ENCODE measurements at regions not wholly inside any gene's neighbourhood (a gene's known extent, or its start where the extent isn't known, plus 50 kb on each side); places are given as distances from the start of the nearest gene placed in this dataset.

DNA sequence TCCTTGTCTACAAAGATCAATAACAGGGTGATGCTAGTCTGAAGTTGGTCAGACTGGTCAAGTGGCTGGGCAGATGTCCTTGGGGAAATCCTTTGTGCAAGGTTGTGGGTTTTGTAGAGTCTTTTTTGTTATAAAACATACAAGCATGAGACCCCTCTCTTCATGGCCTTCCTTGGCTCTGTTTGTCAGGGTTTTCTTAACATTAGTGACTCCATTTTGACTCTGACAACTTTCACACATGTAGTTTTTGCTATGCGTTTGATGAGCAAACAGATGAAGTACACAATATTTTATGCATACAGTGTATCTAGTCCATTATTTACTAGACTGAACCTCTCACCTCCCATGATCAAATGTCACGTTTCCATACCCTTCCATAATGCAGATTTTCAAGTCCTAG is 151.2 kb upstream of the KLF7 start (continued):
- no peak for TF ChIP-seq PURB (CRISPR knock-in tag; IDR thresholded peaks at IDR 0.05; ENCODE audit: low read depth)
- TF ChIP-seq, protein P1, sequence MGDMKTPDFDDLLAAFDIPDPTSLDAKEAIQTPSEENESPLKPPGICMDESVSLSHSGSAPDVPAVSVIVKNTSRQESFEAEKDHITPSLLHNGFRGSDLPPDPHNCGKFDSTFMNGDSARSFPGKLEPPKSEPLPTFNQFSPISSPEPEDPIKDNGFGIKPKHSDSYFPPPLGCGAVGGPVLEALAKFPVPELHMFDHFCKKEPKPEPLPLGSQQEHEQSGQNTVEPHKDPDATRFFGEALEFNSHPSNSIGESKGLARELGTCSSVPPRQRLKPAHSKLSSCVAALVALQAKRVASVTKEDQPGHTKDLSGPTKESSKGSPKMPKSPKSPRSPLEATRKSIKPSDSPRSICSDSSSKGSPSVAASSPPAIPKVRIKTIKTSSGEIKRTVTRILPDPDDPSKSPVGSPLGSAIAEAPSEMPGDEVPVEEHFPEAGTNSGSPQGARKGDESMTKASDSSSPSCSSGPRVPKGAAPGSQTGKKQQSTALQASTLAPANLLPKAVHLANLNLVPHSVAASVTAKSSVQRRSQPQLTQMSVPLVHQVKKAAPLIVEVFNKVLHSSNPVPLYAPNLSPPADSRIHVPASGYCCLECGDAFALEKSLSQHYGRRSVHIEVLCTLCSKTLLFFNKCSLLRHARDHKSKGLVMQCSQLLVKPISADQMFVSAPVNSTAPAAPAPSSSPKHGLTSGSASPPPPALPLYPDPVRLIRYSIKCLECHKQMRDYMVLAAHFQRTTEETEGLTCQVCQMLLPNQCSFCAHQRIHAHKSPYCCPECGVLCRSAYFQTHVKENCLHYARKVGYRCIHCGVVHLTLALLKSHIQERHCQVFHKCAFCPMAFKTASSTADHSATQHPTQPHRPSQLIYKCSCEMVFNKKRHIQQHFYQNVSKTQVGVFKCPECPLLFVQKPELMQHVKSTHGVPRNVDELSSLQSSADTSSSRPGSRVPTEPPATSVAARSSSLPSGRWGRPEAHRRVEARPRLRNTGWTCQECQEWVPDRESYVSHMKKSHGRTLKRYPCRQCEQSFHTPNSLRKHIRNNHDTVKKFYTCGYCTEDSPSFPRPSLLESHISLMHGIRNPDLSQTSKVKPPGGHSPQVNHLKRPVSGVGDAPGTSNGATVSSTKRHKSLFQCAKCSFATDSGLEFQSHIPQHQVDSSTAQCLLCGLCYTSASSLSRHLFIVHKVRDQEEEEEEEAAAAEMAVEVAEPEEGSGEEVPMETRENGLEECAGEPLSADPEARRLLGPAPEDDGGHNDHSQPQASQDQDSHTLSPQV (IDR thresholded peaks at IDR 0.05) = 0 out of 2 replicates have a peak, but pooled peaks have one; percentile 27
- TF ChIP-seq ARID2 (IDR thresholded peaks at IDR 0.05) = no peak
- no peak for TF ChIP-seq SMAD1 (IDR thresholded peaks at IDR 0.05; ENCODE audit: low read depth, low read length, partially characterized antibody)
- TF ChIP-seq ZNF431 (CRISPR knock-in tag; IDR thresholded peaks at IDR 0.05) = no peak
- no peak for TF ChIP-seq MEF2A (IDR thresholded peaks at IDR 0.05; ENCODE audit: control insufficient read depth, low read depth, low read length)
- TF ChIP-seq CCAR2 (IDR thresholded peaks at IDR 0.05; ENCODE audit: low read depth, low read length) = no peak
- TF ChIP-seq PTTG1 (tag; IDR thresholded peaks at IDR 0.05; ENCODE audit: low read depth) = 0 out of 2 replicates have a peak, but pooled peaks have one; percentile 36
- no peak for TF ChIP-seq SOX6 (IDR thresholded peaks at IDR 0.05)
- no peak for TF ChIP-seq PCBP1 (IDR thresholded peaks at IDR 0.05; ENCODE audit: low read depth, low read length, poor library complexity, severe bottlenecking)
- TF ChIP-seq ZNF384 (IDR thresholded peaks at IDR 0.05; ENCODE audit: low read depth, low read length) = no peak

All from K562 (cell line).